Cardiac septum (tissue), 1 donor: ENCODE measurements at regions not wholly inside any gene's neighbourhood (a gene's known extent, or its start where the extent isn't known, plus 50 kb on each side); places are given as distances from the start of the nearest gene placed in this dataset.
"Not testable (repeated sequence)": the region's sequence is repeated elsewhere in the genome, so short reads cannot be mapped to it uniquely, and the experiment has no call there.

ENCODE experiments used
- DNase-seq: peaks from one replicate; pipeline ENCODE4 v3.0.0-alpha.2; 2020; ENCODE audit warnings: low spot score
- intact Hi-C: fragments of 100-400 bp; cut with DNase I; formaldehyde crosslinking; loops from one replicate; pipeline ENCODE4 v1.14.0; 2022
- donor health status: DM: no; HTN: no; CAD: no.

GRCh38 chr3:182284793-182285192 lies 508.5 kb upstream of the ATP11B start:
- intact Hi-C loops, result no loop called here
- DNase-seq, result no peak

- intact Hi-C loops, result no loop called here
- no peak for DNase-seq
These were observed 500.7 kb upstream of the ATP11B start for GRCh38 chr3:182292591-182292990.

- intact Hi-C loops, result no loop called here
- no peak for DNase-seq
These were observed 499.0 kb upstream of the ATP11B start for GRCh38 chr3:182294256-182294655.

- intact Hi-C loops, result no loop called here
- DNase-seq, result no peak
These were observed 498.6 kb upstream of the ATP11B start for GRCh38 chr3:182294696-182295095.

- intact Hi-C loops, result no loop called here
- no peak for DNase-seq
These were observed 493.0 kb upstream of the ATP11B start for GRCh38 chr3:182300266-182300665.

GRCh38 chr3:182303169-182303568 lies 490.1 kb upstream of the ATP11B start:
- no peak for DNase-seq
- intact Hi-C loops, result no loop called here

GRCh38 chr3:182305881-182306665 lies 487.2 kb upstream of the ATP11B start:
- DNase-seq, result no peak
- intact Hi-C loops, result no loop called here

- intact Hi-C loops, result no loop called here
- no peak for DNase-seq
These were observed 485.0 kb upstream of the ATP11B start for GRCh38 chr3:182308328-182308727.

GRCh38 chr3:182309120-182309519 lies 484.2 kb upstream of the ATP11B start:
- intact Hi-C loops, result no loop called here
- no peak for DNase-seq

- DNase-seq, result no peak
- intact Hi-C loops, result no loop called here
These were observed 478.0 kb upstream of the ATP11B start for GRCh38 chr3:182315313-182315712.

GRCh38 chr3:182323126-182323700 lies 470.1 kb upstream of the ATP11B start:
- intact Hi-C loops, result no loop called here
- no peak for DNase-seq

- intact Hi-C loops, result no loop called here
- no peak for DNase-seq
These were observed 469.4 kb upstream of the ATP11B start for GRCh38 chr3:182323898-182324297.

GRCh38 chr3:182325213-182325950 lies 467.9 kb upstream of the ATP11B start:
- intact Hi-C loops, result no loop called here
- DNase-seq, result no peak

- intact Hi-C loops, result no loop called here
- no peak for DNase-seq
These were observed 466.1 kb upstream of the ATP11B start for GRCh38 chr3:182327196-182327681.

- intact Hi-C loops, result no loop called here
- no peak for DNase-seq
These were observed 462.7 kb upstream of the ATP11B start for GRCh38 chr3:182330646-182331045.

- intact Hi-C loops, result no loop called here
- no peak for DNase-seq
These were observed 462.0 kb upstream of the ATP11B start for GRCh38 chr3:182331341-182331740.

GRCh38 chr3:182342252-182342651 lies 451.1 kb upstream of the ATP11B start:
- no peak for DNase-seq
- intact Hi-C loops, result no loop called here

GRCh38 chr3:182344026-182344425 lies 449.3 kb upstream of the ATP11B start:
- DNase-seq, intact Hi-C loops: not testable (repeated sequence)

- no peak for DNase-seq
- intact Hi-C loops, result no loop called here
These were observed 444.3 kb upstream of the ATP11B start for GRCh38 chr3:182349051-182349450.

- intact Hi-C loops, result no loop called here
- no peak for DNase-seq
These were observed 443.3 kb upstream of the ATP11B start for GRCh38 chr3:182349951-182350517.
